Neural cell (in vitro differentiated cells): ENCODE measurements at regions not wholly inside any gene's neighbourhood (a gene's known extent, or its start where the extent isn't known, plus 50 kb on each side); places are given as distances from the start of the nearest gene placed in this dataset.
"Not testable (repeated sequence)": the region's sequence is repeated elsewhere in the genome, so short reads cannot be mapped to it uniquely, and the experiment has no call there.

ENCODE experiments used
- H2AFZ ChIP-seq: fragments of 200-600, 300-800 bp; sonication (generic), shearing (Covaris generic); 2 replicates; pipeline ENCODE4 v1.6.0; 2014; ENCODE audit warnings: low read depth, mild to moderate bottlenecking, antibody characterized with exemption, low read length, moderate library complexity
- H3F3A ChIP-seq: fragments of 200-600 bp; shearing (Covaris generic); 2 replicates; pipeline ENCODE4 v1.6.1; 2016; ENCODE audit warnings: mild to moderate bottlenecking, moderate library complexity, mixed read lengths, antibody characterized with exemption, low read length; ENCODE audit not compliant: insufficient read depth, poor library complexity, severe bottlenecking
- H3K27ac ChIP-seq: fragments of 200-600, 300-800 bp; sonication (generic), shearing (Covaris generic); 2 replicates; pipeline ENCODE4 v1.5.1; 2014; ENCODE audit warnings: mild to moderate bottlenecking, low read length, moderate library complexity
- H3K27me3 ChIP-seq: fragments of 300-800, 200-600 bp; sonication (generic), shearing (Covaris generic); 2 replicates; pipeline ENCODE4 v1.6.0; 2014; ENCODE audit warnings: mild to moderate bottlenecking, low read depth, low read length, moderate library complexity; ENCODE audit not compliant: insufficient read depth
- H3K36me3 ChIP-seq: fragments of 300-800, 200-600 bp; sonication (generic), shearing (Covaris generic); 2 replicates; pipeline ENCODE4 v1.5.1; 2014; ENCODE audit warnings: mild to moderate bottlenecking, antibody characterized with exemption, low read length, moderate library complexity; ENCODE audit not compliant: insufficient read depth
- H3K4me2 ChIP-seq: fragments of 300-800, 200-600 bp; sonication (generic), shearing (Covaris generic); 2 replicates; pipeline ENCODE4 v1.6.0; 2014; ENCODE audit warnings: mild to moderate bottlenecking, low read length
- H3K4me3 ChIP-seq: fragments of 300-800, 200-600 bp; sonication (generic), shearing (Covaris generic); 2 replicates; pipeline ENCODE4 v1.5.1; 2014; ENCODE audit warnings: mild to moderate bottlenecking, low read length, moderate library complexity
- H3K79me2 ChIP-seq: fragments of 200-600 bp; shearing (Covaris generic); replicated peaks from 2 replicates; pipeline ENCODE4 v1.6.0; 2014; ENCODE audit warnings: mild to moderate bottlenecking, low read length, moderate library complexity; ENCODE audit not compliant: insufficient read depth
- H3K9ac ChIP-seq: fragments of 300-800, 200-600 bp; sonication (generic), shearing (Covaris generic); 2 replicates; pipeline ENCODE4 v1.6.1; 2016; ENCODE audit warnings: mild to moderate bottlenecking, low read length, mixed read lengths
- H3K9me2 ChIP-seq: fragments of 200-600 bp; shearing (Covaris generic); 2 replicates; pipeline ENCODE4 v1.6.1; 2016; ENCODE audit warnings: mild to moderate bottlenecking, low read length, mixed read lengths; ENCODE audit not compliant: insufficient read depth
- H3K9me3 ChIP-seq: fragments of 200-600, 300-800 bp; sonication (generic), shearing (Covaris generic); 2 replicates; pipeline ENCODE4 v1.6.1; 2016; ENCODE audit warnings: mild to moderate bottlenecking, mixed run types, low read length, moderate library complexity, mixed read lengths
- H4K20me1 ChIP-seq: fragments of 200-600 bp; shearing (Covaris generic); 2 replicates; pipeline ENCODE4 v1.6.1; 2016; ENCODE audit warnings: mild to moderate bottlenecking, mixed run types; ENCODE audit not compliant: insufficient read depth
- EP300 ChIP-seq: fragments of 450-650 bp; conservative IDR thresholded peaks from 2 replicates; pipeline ENCODE4 v1.6.1; 2014; ENCODE audit warnings: antibody characterized with exemption, mild to moderate bottlenecking, moderate library complexity; ENCODE audit not compliant: poor library complexity, severe bottlenecking
- EZH2 ChIP-seq: fragments of 200-600, 300-800 bp; shearing (Covaris generic), sonication (generic); IDR thresholded peaks from 2 replicates; pipeline ENCODE4 v1.6.1; 2014; ENCODE audit warnings: antibody characterized with exemption, low read length, borderline replicate concordance, mild to moderate bottlenecking; ENCODE audit not compliant: insufficient read depth, poor library complexity, severe bottlenecking
- MXI1 ChIP-seq: fragments of 450-650 bp; conservative IDR thresholded peaks from 2 replicates; pipeline ENCODE4 v1.6.1; 2014; ENCODE audit warnings: antibody characterized with exemption, mild to moderate bottlenecking; ENCODE audit not compliant: poor library complexity, severe bottlenecking
- POLR2AphosphoS5 ChIP-seq: IDR thresholded peaks from 2 replicates; pipeline ENCODE4 v1.6.1; 2012
- RAD21 ChIP-seq: fragments of 450-650 bp; conservative IDR thresholded peaks from 2 replicates; pipeline ENCODE4 v1.6.1; 2014; ENCODE audit warnings: antibody characterized with exemption, mild to moderate bottlenecking, moderate library complexity
- SMC3 ChIP-seq: fragments of 450-650 bp; conservative IDR thresholded peaks from 2 replicates; pipeline ENCODE4 v1.6.1; 2014; ENCODE audit warnings: antibody characterized with exemption, mild to moderate bottlenecking, moderate library complexity; ENCODE audit not compliant: poor library complexity
- TAF1 ChIP-seq: IDR thresholded peaks from 2 replicates; pipeline ENCODE4 v1.6.1; 2012; ENCODE audit warnings: low read depth
- TF ChIP-seq, protein P1 (sequence below): IDR thresholded peaks from 2 replicates; pipeline ENCODE4 v1.6.1; 2012; ENCODE audit warnings: borderline replicate concordance
- TF ChIP-seq, protein P2 (sequence below): fragments of 450-650 bp; IDR thresholded peaks from 2 replicates; pipeline ENCODE4 v1.5.1; 2014; ENCODE audit warnings: antibody characterized with exemption, mild to moderate bottlenecking, moderate library complexity; ENCODE audit not compliant: poor library complexity, severe bottlenecking

DNA sequence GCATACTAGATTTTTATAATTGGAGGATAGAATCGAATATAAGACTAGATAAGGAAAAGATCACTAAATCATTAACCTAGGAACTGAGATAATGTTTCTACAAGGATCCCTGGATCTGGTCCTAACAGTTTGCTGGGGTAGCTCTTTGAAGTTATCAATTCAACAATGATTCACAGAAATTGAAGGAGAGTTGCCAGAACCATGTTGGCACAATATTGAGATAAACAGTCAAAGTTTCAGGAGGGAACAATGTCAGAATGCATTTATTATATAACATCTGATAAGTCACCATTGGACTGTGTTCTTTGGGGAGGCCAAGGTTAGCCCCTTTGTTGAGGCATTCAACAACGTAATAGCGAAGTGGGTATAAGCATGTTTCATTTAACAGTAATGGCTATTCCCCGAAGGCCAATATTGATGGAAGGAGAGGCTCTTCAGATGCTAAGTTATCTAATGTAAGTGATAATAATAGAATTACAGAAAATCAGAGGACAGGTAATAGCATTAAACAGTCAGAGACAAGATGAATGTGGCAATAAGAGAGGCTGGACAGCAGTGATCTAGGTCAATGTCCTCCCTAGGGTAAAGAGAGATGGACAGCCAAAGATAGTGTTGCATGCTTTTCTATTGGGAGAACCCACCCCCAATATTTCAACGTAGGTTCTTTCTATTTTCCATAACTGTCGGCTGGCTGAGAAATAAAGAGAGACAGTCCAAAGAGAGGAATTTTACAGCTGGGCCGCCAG is 604.8 kb upstream of the GYPC start:
- no peak overlapping the region for H3K4me2 ChIP-seq
- no peak for TF ChIP-seq POLR2AphosphoS5
- no peak for TF ChIP-seq SMC3
- TF ChIP-seq EP300: no peak
- no peak for TF ChIP-seq EZH2
- no peak for TF ChIP-seq RAD21

DNA sequence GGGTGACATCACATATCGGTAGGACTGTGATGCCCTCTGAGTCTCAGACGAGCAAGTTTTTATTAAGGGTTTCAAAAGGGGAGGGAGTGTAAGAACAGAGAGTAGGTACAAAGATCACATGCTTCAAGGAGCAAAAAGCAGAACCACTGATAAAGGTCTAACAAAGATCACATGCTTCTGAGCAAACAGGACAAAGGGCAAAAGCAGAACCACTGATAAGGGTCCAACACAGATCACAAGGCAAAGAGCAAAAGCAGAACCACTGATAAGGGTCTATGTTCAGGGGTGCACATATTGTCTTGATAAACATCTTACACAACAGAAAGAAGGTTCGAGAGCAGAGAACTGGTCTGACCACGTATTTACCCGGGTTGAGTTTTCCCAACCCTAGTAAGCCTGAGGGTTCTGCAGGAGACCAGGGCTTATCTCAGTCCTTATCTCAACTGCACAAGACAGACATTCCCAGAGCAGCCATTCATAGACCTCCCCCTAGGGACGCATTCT is 604.2 kb upstream of the GYPC start:
- H3K4me2 ChIP-seq, H3K4me3 ChIP-seq, H3K79me2 ChIP-seq, H2AFZ ChIP-seq, H3K36me3 ChIP-seq, H3K9me2 ChIP-seq, H3K27ac ChIP-seq, H3K9ac ChIP-seq, H3F3A ChIP-seq, H3K9me3 ChIP-seq, H4K20me1 ChIP-seq, H3K27me3 ChIP-seq: not testable (repeated sequence)

More for the DNA sequence above, 604.8 kb upstream of the GYPC start:
- H3K4me3 ChIP-seq: no peak overlapping the region
- no peak overlapping the region for H2AFZ ChIP-seq
- no peaks in the 10 kb centered on the region for H3K9me2 ChIP-seq
- no peak overlapping the region for H3K27ac ChIP-seq
- H3K79me2 ChIP-seq: no peaks in the 10 kb centered on the region
- no peaks in the 10 kb centered on the region for H3F3A ChIP-seq
- no peaks in the 10 kb centered on the region for H4K20me1 ChIP-seq
- H3K27me3 ChIP-seq: no peaks in the 10 kb centered on the region
- no peaks in the 10 kb centered on the region for H3K9me3 ChIP-seq
- H3K36me3 ChIP-seq: no peaks in the 10 kb centered on the region
- H3K9ac ChIP-seq: no peak overlapping the region

DNA sequence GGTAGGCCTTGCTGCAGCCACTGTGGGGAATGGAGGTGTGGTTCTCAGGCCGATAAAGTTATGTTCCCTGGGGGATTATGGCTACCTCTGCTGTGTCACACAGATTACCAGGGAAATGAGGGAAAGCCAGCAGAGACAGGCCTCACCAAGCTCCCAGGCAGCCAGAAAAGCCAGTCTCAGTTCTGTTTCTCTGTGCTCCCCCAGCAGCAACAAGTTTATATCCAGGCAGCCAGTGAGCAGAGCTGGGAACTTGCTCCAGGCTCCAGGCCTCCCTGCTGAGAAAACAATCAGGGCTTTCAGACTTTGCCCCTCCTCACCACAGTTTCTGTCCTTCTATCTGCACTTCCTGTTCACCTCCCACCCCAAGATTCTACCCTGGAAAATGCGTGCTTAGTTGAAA is 596.6 kb upstream of the GYPC start:
- no peaks in the 10 kb centered on the region for H3K79me2 ChIP-seq
- H3K9me3 ChIP-seq: peaks cover 8% of the 10 kb centered on the region
- H3K9me2 ChIP-seq: no peaks in the 10 kb centered on the region
- no peaks in the 10 kb centered on the region for H3K36me3 ChIP-seq
- no peaks in the 10 kb centered on the region for H4K20me1 ChIP-seq
- H3K4me2 ChIP-seq: no peak overlapping the region
- H3K4me3 ChIP-seq: no peak overlapping the region
- TF ChIP-seq TAF1: no peak
- no peak for TF ChIP-seq MXI1
- TF ChIP-seq POLR2AphosphoS5: no peak
- TF ChIP-seq, protein P1, sequence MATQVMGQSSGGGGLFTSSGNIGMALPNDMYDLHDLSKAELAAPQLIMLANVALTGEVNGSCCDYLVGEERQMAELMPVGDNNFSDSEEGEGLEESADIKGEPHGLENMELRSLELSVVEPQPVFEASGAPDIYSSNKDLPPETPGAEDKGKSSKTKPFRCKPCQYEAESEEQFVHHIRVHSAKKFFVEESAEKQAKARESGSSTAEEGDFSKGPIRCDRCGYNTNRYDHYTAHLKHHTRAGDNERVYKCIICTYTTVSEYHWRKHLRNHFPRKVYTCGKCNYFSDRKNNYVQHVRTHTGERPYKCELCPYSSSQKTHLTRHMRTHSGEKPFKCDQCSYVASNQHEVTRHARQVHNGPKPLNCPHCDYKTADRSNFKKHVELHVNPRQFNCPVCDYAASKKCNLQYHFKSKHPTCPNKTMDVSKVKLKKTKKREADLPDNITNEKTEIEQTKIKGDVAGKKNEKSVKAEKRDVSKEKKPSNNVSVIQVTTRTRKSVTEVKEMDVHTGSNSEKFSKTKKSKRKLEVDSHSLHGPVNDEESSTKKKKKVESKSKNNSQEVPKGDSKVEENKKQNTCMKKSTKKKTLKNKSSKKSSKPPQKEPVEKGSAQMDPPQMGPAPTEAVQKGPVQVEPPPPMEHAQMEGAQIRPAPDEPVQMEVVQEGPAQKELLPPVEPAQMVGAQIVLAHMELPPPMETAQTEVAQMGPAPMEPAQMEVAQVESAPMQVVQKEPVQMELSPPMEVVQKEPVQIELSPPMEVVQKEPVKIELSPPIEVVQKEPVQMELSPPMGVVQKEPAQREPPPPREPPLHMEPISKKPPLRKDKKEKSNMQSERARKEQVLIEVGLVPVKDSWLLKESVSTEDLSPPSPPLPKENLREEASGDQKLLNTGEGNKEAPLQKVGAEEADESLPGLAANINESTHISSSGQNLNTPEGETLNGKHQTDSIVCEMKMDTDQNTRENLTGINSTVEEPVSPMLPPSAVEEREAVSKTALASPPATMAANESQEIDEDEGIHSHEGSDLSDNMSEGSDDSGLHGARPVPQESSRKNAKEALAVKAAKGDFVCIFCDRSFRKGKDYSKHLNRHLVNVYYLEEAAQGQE: no peak
- TF ChIP-seq EZH2: no peak
- TF ChIP-seq, protein P2, sequence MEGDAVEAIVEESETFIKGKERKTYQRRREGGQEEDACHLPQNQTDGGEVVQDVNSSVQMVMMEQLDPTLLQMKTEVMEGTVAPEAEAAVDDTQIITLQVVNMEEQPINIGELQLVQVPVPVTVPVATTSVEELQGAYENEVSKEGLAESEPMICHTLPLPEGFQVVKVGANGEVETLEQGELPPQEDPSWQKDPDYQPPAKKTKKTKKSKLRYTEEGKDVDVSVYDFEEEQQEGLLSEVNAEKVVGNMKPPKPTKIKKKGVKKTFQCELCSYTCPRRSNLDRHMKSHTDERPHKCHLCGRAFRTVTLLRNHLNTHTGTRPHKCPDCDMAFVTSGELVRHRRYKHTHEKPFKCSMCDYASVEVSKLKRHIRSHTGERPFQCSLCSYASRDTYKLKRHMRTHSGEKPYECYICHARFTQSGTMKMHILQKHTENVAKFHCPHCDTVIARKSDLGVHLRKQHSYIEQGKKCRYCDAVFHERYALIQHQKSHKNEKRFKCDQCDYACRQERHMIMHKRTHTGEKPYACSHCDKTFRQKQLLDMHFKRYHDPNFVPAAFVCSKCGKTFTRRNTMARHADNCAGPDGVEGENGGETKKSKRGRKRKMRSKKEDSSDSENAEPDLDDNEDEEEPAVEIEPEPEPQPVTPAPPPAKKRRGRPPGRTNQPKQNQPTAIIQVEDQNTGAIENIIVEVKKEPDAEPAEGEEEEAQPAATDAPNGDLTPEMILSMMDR: no peak
- TF ChIP-seq SMC3: no peak
- TF ChIP-seq RAD21: no peak
- no peak for TF ChIP-seq EP300
- H3K27ac ChIP-seq: no peak overlapping the region
- no peaks in the 10 kb centered on the region for H3K27me3 ChIP-seq
- H3K9ac ChIP-seq: no peak overlapping the region
- H3F3A ChIP-seq: no peaks in the 10 kb centered on the region
- H2AFZ ChIP-seq: no peak overlapping the region
